Esophagus squamous epithelium (tissue), 5 donors: ENCODE measurements at regions not wholly inside any gene's neighbourhood (a gene's known extent, or its start where the extent isn't known, plus 50 kb on each side); places are given as distances from the start of the nearest gene placed in this dataset.

Experiments
- DNase-seq: peaks from one replicate; lab custom pipeline; 2025; lab: John Stamatoyannopoulos, UW
- H3K27ac ChIP-seq, 4 donors: fragments of 200-600 bp; sonication (generic); one replicate each; pipeline ENCODE4 v1.5.1; 2016 to 2019; ENCODE audit warnings: mild to moderate bottlenecking in 1 of 4
- H3K27me3 ChIP-seq, 4 donors: fragments of 200-600 bp; sonication (generic); 1 replicate in 3 of 4; 2 replicates in 1 of 4; pipeline versions ENCODE4 v1.5.1 to v1.6.0; 2017 to 2021; ENCODE audit warnings: antibody characterized with exemption in 1 of 4
- H3K36me3 ChIP-seq, 3 donors: fragments of 200-600 bp; sonication (generic); one replicate each; pipeline ENCODE4 v1.5.1; 2016 to 2019
- H3K4me1 ChIP-seq, 3 donors: fragments of 200-600 bp; sonication (generic); one replicate each; pipeline ENCODE4 v1.5.1; 2017 to 2019
- H3K4me3 ChIP-seq, 4 donors: fragments of 200-600 bp; sonication (generic); 1 replicate in 3 of 4; 2 replicates in 1 of 4; pipeline ENCODE4 v1.5.1; 2016 to 2019; ENCODE audit warnings: mild to moderate bottlenecking in 2 of 4, moderate library complexity in 1 of 4
- H3K9me3 ChIP-seq, 3 donors: fragments of 200-600 bp; sonication (generic); one replicate each; pipeline ENCODE4 v1.5.1; 2016 to 2019
- CTCF ChIP-seq, 6 experiments: fragments of 450-650 bp in 4 of 6; fragments of 200-600 bp in 2 of 6; sonication (generic) in 2 of 6; IDR thresholded peaks; one replicate each; pipeline ENCODE4 v1.5.1; 2016 to 2019; ENCODE audit warnings: antibody characterized with exemption in 6 of 6, mild to moderate bottlenecking in 4 of 6, moderate library complexity in 4 of 6
- POLR2A ChIP-seq, 4 donors: fragments of 450-650 bp; IDR thresholded peaks; one replicate each; pipeline ENCODE4 v1.6.1; 2017; ENCODE audit warnings: antibody characterized with exemption in 4 of 4, mild to moderate bottlenecking in 4 of 4, moderate library complexity in 3 of 4
- WGBS, 2 donors: methylation state at CpG; one replicate each; pipeline ENCODE4 v1.1.5; 2018; 5-methylcytosine and 5-hydroxymethylcytosine counted together
- intact Hi-C: fragments of 100-400 bp; cut with DNase I; formaldehyde crosslinking; loops from one replicate; pipeline ENCODE4 v1.15.0; 2022
- donor health status: DM: yes; HTN: yes; CAD: no.

- TF ChIP-seq CTCF (IDR thresholded peaks at IDR 0.05) (no peak), POLR2A (IDR thresholded peaks at IDR 0.05) (no peak)
- H3K27me3 ChIP-seq = peaks cover 0 to 11% (median 0%) of the 10 kb centered on the region in 4 donors
- peaks cover 3 to 29% (median 14%) of the 10 kb centered on the region in 3 donors for H3K4me1 ChIP-seq
- H3K9me3 ChIP-seq = no peaks in the 10 kb centered on the region
- intact Hi-C loops = no loop called here
- 83 to 95% methylated on average over 4 to 7 of the region's 14 CpGs for WGBS, 2 donors
- H3K27ac ChIP-seq = peak overlapping the region in 1 of 4 donors; percentile 81
- DNase-seq = no peak
- H3K36me3 ChIP-seq = peaks cover 0 to 5% (median 0%) of the 10 kb centered on the region in 3 donors
- no peak overlapping the region for H3K4me3 ChIP-seq
Measured at GRCh38 chr5:1963941-1964451, 81.3 kb upstream of the IRX4 start.

GRCh38 chr5:1963358-1963757 is 80.6 kb upstream of the IRX4 start:
- intact Hi-C loops = no loop called here
- TF ChIP-seq POLR2A (IDR thresholded peaks at IDR 0.05) = no peak
- H3K36me3 ChIP-seq = peaks cover 0 to 11% (median 0%) of the 10 kb centered on the region in 3 donors
- 83 to 94% methylated on average over 7 to 10 of the region's 12 CpGs for WGBS, 2 donors
- no peak for DNase-seq
- H3K27ac ChIP-seq = peak overlapping the region; percentile 77 to 81 (median 80)
- H3K9me3 ChIP-seq = no peaks in the 10 kb centered on the region
- no peak overlapping the region for H3K4me3 ChIP-seq
- H3K4me1 ChIP-seq = peaks cover 3 to 29% (median 14%) of the 10 kb centered on the region in 3 donors
- H3K27me3 ChIP-seq = peaks cover 0 to 11% (median 0%) of the 10 kb centered on the region in 4 donors

GRCh38 chr5:1962619-1963355 is 80.1 kb upstream of the IRX4 start:
- Histone ChIP-seq H3K4me1 (peaks cover 3 to 29% (median 14%) of the 10 kb centered on the region in 3 donors), H3K9me3 (no peaks in the 10 kb centered on the region), H3K4me3 (no peak overlapping the region), H3K27ac (peak overlapping the region; percentile 77 to 81 (median 80)), H3K27me3 (peaks cover 0 to 11% (median 0%) of the 10 kb centered on the region in 4 donors), H3K36me3 (peaks cover 0 to 11% (median 0%) of the 10 kb centered on the region in 3 donors)
- WGBS, 2 donors = 37 to 50% methylated on average over 11 to 13 of the region's 13 CpGs
- intact Hi-C loops = no loop called here
- DNase-seq = no peak
- TF ChIP-seq POLR2A (IDR thresholded peaks at IDR 0.05) (no peak), CTCF (IDR thresholded peaks at IDR 0.05) (no peak)

- Histone ChIP-seq H3K4me1 (peaks cover 3 to 29% (median 14%) of the 10 kb centered on the region in 3 donors), H3K9me3 (no peaks in the 10 kb centered on the region), H3K4me3 (no peak overlapping the region), H3K27me3 (peaks cover 0 to 11% (median 0%) of the 10 kb centered on the region in 4 donors), H3K36me3 (peaks cover 0 to 11% (median 0%) of the 10 kb centered on the region in 3 donors), H3K27ac (peak overlapping the region; percentile 47 to 81 (median 80))
- TF ChIP-seq CTCF (IDR thresholded peaks at IDR 0.05) = no peak
- no peak for TF ChIP-seq POLR2A (IDR thresholded peaks at IDR 0.05)
- 55 to 63% methylated on average over 23 of the region's 25 CpGs for WGBS, 2 donors
- no peak for DNase-seq
- intact Hi-C loops = no loop called here
Measured at GRCh38 chr5:1961952-1962595, 79.3 kb upstream of the IRX4 start.

GRCh38 chr5:1961304-1961946 is 78.7 kb upstream of the IRX4 start:
- peak overlapping the region in 3 of 4 donors; percentile 78 to 81 (median 81) for H3K27ac ChIP-seq
- TF ChIP-seq CTCF (IDR thresholded peaks at IDR 0.05) (no peak), POLR2A (IDR thresholded peaks at IDR 0.05) (no peak)
- H3K4me1 ChIP-seq = peaks cover 3 to 29% (median 14%) of the 10 kb centered on the region in 3 donors
- intact Hi-C loops = no loop called here
- no peak for DNase-seq
- no peaks in the 10 kb centered on the region for H3K9me3 ChIP-seq
- WGBS, 2 donors = 79 to 80% methylated on average over 7 to 11 of the region's 14 CpGs
- H3K4me3 ChIP-seq = no peak overlapping the region
- peaks cover 0 to 11% (median 0%) of the 10 kb centered on the region in 3 donors for H3K36me3 ChIP-seq
- H3K27me3 ChIP-seq = peaks cover 0 to 10% (median 0%) of the 10 kb centered on the region in 4 donors
